H1 (cell line): ENCODE measurements at regions not wholly inside any gene's neighbourhood (a gene's known extent, or its start where the extent isn't known, plus 50 kb on each side); places are given as distances from the start of the nearest gene placed in this dataset.

Source experiments
- CTCF ChIA-PET: fragments of 300-600 bp; sonication (Branson Sonifier 250); formaldehyde crosslinking; loops from one replicate; lab custom pipeline; 2021; ENCODE audit not compliant: partially characterized antibody; lab: Charles Lee
- POLR2A ChIA-PET: fragments of 300-600 bp; sonication (Branson Sonifier 250); formaldehyde crosslinking; loops from one replicate; lab custom pipeline; 2021; ENCODE audit warnings: inconsistent platforms; ENCODE audit not compliant: partially characterized antibody; lab: Charles Lee
- DNase-seq, 2 experiments: peaks; one replicate each; pipeline versions ENCODE4 v3.0.0 to v3.0.0-alpha.2; 2010 to 2022; ENCODE audit warnings: low spot score in 2 of 2, low read depth in 1 of 2, mixed read lengths in 1 of 2
- FAIRE-seq: peaks from 2 replicates; lab custom pipeline; 2011; peaks lifted over from hg19 to GRCh38; lab: Jason Lieb, UNC
- H2AFZ ChIP-seq: 2 replicates; pipeline ENCODE4 v1.8.1; 2012; ENCODE audit warnings: low read length, inconsistent platforms
- H2AK5ac ChIP-seq: 2 replicates; pipeline ENCODE4 v1.6.1; 2013; ENCODE audit warnings: low read depth, low read length
- H2BK120ac ChIP-seq: replicated peaks from 2 replicates; pipeline ENCODE3; 2013; ENCODE audit warnings: low read depth, low read length, inconsistent platforms
- H2BK12ac ChIP-seq: 2 replicates; pipeline ENCODE4 v1.6.1; 2013; ENCODE audit warnings: low read depth, low read length
- H2BK15ac ChIP-seq: 2 replicates; pipeline ENCODE4 v1.6.1; 2013; ENCODE audit warnings: low read length
- H2BK20ac ChIP-seq: 2 replicates; pipeline ENCODE4 v1.6.1; 2013; ENCODE audit warnings: low read length
- H2BK5ac ChIP-seq: 2 replicates; pipeline ENCODE4 v1.6.1; 2013; ENCODE audit warnings: low read depth, low read length
- H3K14ac ChIP-seq: 2 replicates; pipeline ENCODE4 v1.6.1; 2013; ENCODE audit warnings: inconsistent platforms; ENCODE audit not compliant: insufficient read length
- H3K18ac ChIP-seq: 2 replicates; pipeline ENCODE4 v1.6.1; 2013; ENCODE audit warnings: low read length; ENCODE audit errors: extremely low read depth
- H3K23ac ChIP-seq: 2 replicates; pipeline ENCODE4 v1.6.1; 2013; ENCODE audit warnings: inconsistent platforms; ENCODE audit not compliant: insufficient read length
- H3K23me2 ChIP-seq: 2 replicates; pipeline ENCODE4 v1.6.1; 2013; ENCODE audit warnings: low read depth, low read length
- H3K27ac ChIP-seq: 2 replicates; pipeline ENCODE4 v1.6.1; 2011; ENCODE audit warnings: low read depth, low read length, inconsistent platforms
- H3K27me3 ChIP-seq, 4 experiments: replicated peaks in 1 of 4; 1 replicate in 1 of 4; 2 replicates in 3 of 4; pipeline versions ENCODE4 v1.6.1 to v1.8.1; 2011 to 2013; ENCODE audit warnings: low read length in 3 of 4, mild to moderate bottlenecking in 3 of 4, inconsistent platforms in 2 of 4, mixed read lengths in 2 of 4, moderate library complexity in 1 of 4; ENCODE audit not compliant: control insufficient read depth in 3 of 4, insufficient read depth in 3 of 4; ENCODE audit errors: extremely low read depth in 1 of 4
- H3K36me3 ChIP-seq, 4 experiments: 2 replicates each; pipeline versions ENCODE4 v1.6.1 to v1.8.1; 2011 to 2013; ENCODE audit warnings: mild to moderate bottlenecking in 4 of 4, low read length in 3 of 4, moderate library complexity in 2 of 4, control low read depth in 1 of 4, inconsistent platforms in 1 of 4; ENCODE audit not compliant: insufficient read depth in 4 of 4, control insufficient read depth in 2 of 4
- H3K4ac ChIP-seq: replicated peaks from 2 replicates; pipeline ENCODE3; 2013; ENCODE audit warnings: low read length, low read depth, mixed read lengths, inconsistent platforms; ENCODE audit not compliant: insufficient read length
- H3K4me1 ChIP-seq, 4 experiments: replicated peaks in 1 of 4; 1 replicate in 1 of 4; 2 replicates in 3 of 4; pipeline versions ENCODE4 v1.6.1 to v1.8.1; 2011 to 2013; ENCODE audit warnings: low read length in 3 of 4, inconsistent platforms in 2 of 4, mixed read lengths in 1 of 4; ENCODE audit not compliant: insufficient read depth in 4 of 4, control insufficient read depth in 3 of 4
- H3K4me2 ChIP-seq, 2 experiments: 2 replicates each; pipeline versions ENCODE4 v1.6.1 to v1.8.1; 2011 to 2013; ENCODE audit warnings: low read depth in 2 of 2, low read length in 2 of 2, control low read depth in 1 of 2, inconsistent platforms in 1 of 2, mild to moderate bottlenecking in 1 of 2; ENCODE audit not compliant: insufficient read depth in 1 of 2
- H3K4me3 ChIP-seq, 4 experiments: fragments of 200-600, 300-600 bp in 1 of 4; sonication (generic), shearing (Covaris generic), sonication (Bioruptor Twin) in 1 of 4; 2 replicates each; pipeline versions ENCODE4 v1.5.1 to v1.8.1; 2011 to 2016; ENCODE audit warnings: low read length in 4 of 4, low read depth in 3 of 4, control low read depth in 2 of 4, inconsistent platforms in 2 of 4, mild to moderate bottlenecking in 2 of 4, mixed read lengths in 1 of 4, moderate library complexity in 1 of 4; ENCODE audit not compliant: insufficient read depth in 2 of 4; ENCODE audit errors: extremely low read depth in 1 of 4
- H3K56ac ChIP-seq: replicated peaks from 2 replicates; pipeline ENCODE3; 2013; ENCODE audit warnings: low read depth, mild to moderate bottlenecking, mixed read lengths, low read length, inconsistent platforms; ENCODE audit not compliant: insufficient read length
- H3K79me1 ChIP-seq: 2 replicates; pipeline ENCODE4 v1.6.1; 2013; ENCODE audit warnings: low read depth, low read length, control low read depth
- H3K79me2 ChIP-seq, 2 experiments: 2 replicates each; pipeline versions ENCODE4 v1.6.1 to v1.8.1; 2012 to 2013; ENCODE audit warnings: low read length in 2 of 2, mild to moderate bottlenecking in 2 of 2, inconsistent platforms in 1 of 2; ENCODE audit not compliant: insufficient read depth in 2 of 2, control insufficient read depth in 1 of 2
- H3K9ac ChIP-seq, 4 experiments: replicated peaks in 1 of 4; 1 replicate in 1 of 4; 2 replicates in 3 of 4; pipeline versions ENCODE4 v1.6.1 to v1.8.1; 2011 to 2013; ENCODE audit warnings: low read depth in 3 of 4, low read length in 3 of 4, control low read depth in 2 of 4, mild to moderate bottlenecking in 2 of 4, moderate library complexity in 2 of 4, inconsistent platforms in 1 of 4; ENCODE audit errors: extremely low read depth in 1 of 4
- H3K9me3 ChIP-seq, 2 experiments: 2 replicates each; pipeline versions ENCODE4 v1.6.1 to v1.8.1; 2012 to 2013; ENCODE audit warnings: mild to moderate bottlenecking in 2 of 2, moderate library complexity in 2 of 2, control low read depth in 1 of 2, inconsistent platforms in 1 of 2, low read depth in 1 of 2, low read length in 1 of 2, mixed read lengths in 1 of 2; ENCODE audit not compliant: insufficient read depth in 2 of 2
- H4K20me1 ChIP-seq, 2 experiments: replicated peaks in 1 of 2; 2 replicates each; pipeline versions ENCODE3 to v1.8.1; 2011 to 2013; ENCODE audit warnings: inconsistent platforms in 2 of 2, low read length in 2 of 2, mild to moderate bottlenecking in 1 of 2; ENCODE audit not compliant: insufficient read depth in 2 of 2, control insufficient read depth in 1 of 2
- H4K5ac ChIP-seq: 2 replicates; pipeline ENCODE4 v1.6.1; 2013; ENCODE audit warnings: low read length, low read depth, mixed read lengths, inconsistent platforms; ENCODE audit not compliant: insufficient read length
- H4K8ac ChIP-seq: 2 replicates; pipeline ENCODE4 v1.8.0; 2013; ENCODE audit warnings: mild to moderate bottlenecking, moderate library complexity, low read length, inconsistent platforms; ENCODE audit not compliant: insufficient read depth; ENCODE audit errors: extremely low read depth
- H4K91ac ChIP-seq: replicated peaks from 2 replicates; pipeline ENCODE3; 2013; ENCODE audit warnings: low read length, mixed read lengths, inconsistent platforms; ENCODE audit not compliant: insufficient read length
- BACH1 ChIP-seq: IDR thresholded peaks from 2 replicates; pipeline ENCODE4 v1.6.1; 2012; ENCODE audit warnings: low read length, improper control_type of control experiment
- EGR1 ChIP-seq: IDR thresholded peaks from 2 replicates; pipeline ENCODE4 v1.6.1; 2011; ENCODE audit warnings: low read depth, low read length, borderline replicate concordance
- GABPA ChIP-seq: IDR thresholded peaks from 2 replicates; pipeline ENCODE4 v1.6.1; 2011; ENCODE audit warnings: mild to moderate bottlenecking, low read length, moderate library complexity, borderline replicate concordance; ENCODE audit not compliant: insufficient read depth
- POU5F1 ChIP-seq: IDR thresholded peaks from 2 replicates; pipeline ENCODE4 v1.6.1; 2011; ENCODE audit warnings: low read depth, mild to moderate bottlenecking, low read length, moderate library complexity
- SIN3A ChIP-seq, 2 experiments: IDR thresholded peaks in 1 of 2; conservative IDR thresholded peaks in 1 of 2; 2 replicates each; pipeline ENCODE4 v1.6.1; 2011 to 2012; ENCODE audit warnings: low read length in 2 of 2, improper control_type of control experiment in 1 of 2, low read depth in 1 of 2, mild to moderate bottlenecking in 1 of 2
- SP2 ChIP-seq: IDR thresholded peaks from 2 replicates; pipeline ENCODE4 v1.6.1; 2012; ENCODE audit warnings: mild to moderate bottlenecking, low read length, inconsistent platforms
- TCF12 ChIP-seq: IDR thresholded peaks from 2 replicates; pipeline ENCODE4 v1.6.1; 2011; ENCODE audit warnings: low read depth, mild to moderate bottlenecking, low read length
- WGBS, 2 experiments: shearing (Covaris generic) in 1 of 2; methylation state at CpG; one replicate each; pipeline versions ENCODE4 v1.1.6 to v1.1.7; 2013 to 2015; ENCODE audit warnings: low lambda C conversion rate in 2 of 2, mixed read lengths in 2 of 2, inconsistent platforms in 1 of 2, low coverage in 1 of 2, missing lambda C conversion rate in 1 of 2; ENCODE audit not compliant: insufficient replicate concordance in 2 of 2, insufficient coverage in 1 of 2, insufficient read length in 1 of 2; ENCODE audit errors: extremely low coverage in 1 of 2, missing lambda C conversion rate in 1 of 2; 5-methylcytosine and 5-hydroxymethylcytosine counted together
- TF ChIP-seq, protein P1 (sequence below): IDR thresholded peaks from 2 replicates; pipeline ENCODE4 v1.6.1; 2012; ENCODE audit warnings: inconsistent platforms
- TF ChIP-seq, protein P2 (sequence below): IDR thresholded peaks from 2 replicates; pipeline ENCODE4 v1.6.1; 2011; ENCODE audit warnings: low read depth, mild to moderate bottlenecking, low read length; ENCODE audit not compliant: insufficient read depth
- TF ChIP-seq, protein P3 (sequence below): IDR thresholded peaks from 2 replicates; pipeline ENCODE4 v1.6.1; 2011; ENCODE audit warnings: low read length, improper control_type of control experiment

DNA sequence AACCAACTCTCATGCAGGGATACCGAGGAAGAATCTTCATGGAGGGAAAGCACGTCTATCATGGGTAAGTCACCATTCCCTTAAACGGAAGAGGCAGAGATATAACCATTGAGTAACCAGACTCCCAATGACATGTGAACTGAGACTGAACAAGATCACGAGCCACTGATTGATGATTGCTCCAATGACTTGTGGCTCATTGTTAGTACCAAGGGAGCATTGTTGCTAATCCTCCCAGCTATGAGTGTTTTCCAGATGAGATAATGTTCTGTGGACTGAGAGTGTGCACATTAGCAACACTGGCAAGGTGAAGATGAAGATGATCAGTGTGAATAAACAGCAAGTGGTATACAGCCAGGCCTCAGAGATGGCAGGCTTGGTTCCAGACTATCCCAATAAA, 219.2 kb upstream of the MAP3K1 start:
- Histone ChIP-seq H3K18ac (no peak overlapping the region), H4K91ac (no peak overlapping the region), H3K36me3 (no peaks in the 10 kb centered on the region), H3K4me3 (no peak overlapping the region), H3K27ac (no peak overlapping the region), H4K5ac (no peak overlapping the region), H4K20me1 (no peaks in the 10 kb centered on the region), H3K27me3 (no peaks in the 10 kb centered on the region), H4K8ac (no peak overlapping the region), H3K23ac (no peak overlapping the region), H3K9ac (no peak overlapping the region), H3K23me2 (no peaks in the 10 kb centered on the region), H2AK5ac (no peak overlapping the region), H2AFZ (no peak overlapping the region), H2BK5ac (no peak overlapping the region), H3K79me1 (no peaks in the 10 kb centered on the region), H3K79me2 (no peaks in the 10 kb centered on the region), H2BK12ac (no peak overlapping the region), H2BK120ac (no peak overlapping the region), H3K4me1 (no peaks in the 10 kb centered on the region), H3K4ac (no peak overlapping the region), H3K56ac (no peak overlapping the region), H2BK15ac (no peak overlapping the region), H3K4me2 (no peak overlapping the region), H3K9me3 (no peaks in the 10 kb centered on the region), H3K14ac (no peak overlapping the region), H2BK20ac (no peak overlapping the region)
- ChIA-PET POLR2A (interaction anchor here (0.6 kb wide), 1 partner anchor 66 kb away, joined by 3 read pairs; no protein-coding TSS in a partner anchor), CTCF (interaction anchor here (0.6 to 1.8 kb wide), 2 partner anchors 10 to 98 kb away, joined by 3 to 7 read pairs; no protein-coding TSS in a partner anchor)
- 87% methylated on average over 4 of the region's 4 CpGs; no CpG with 5 or more reads in 1 of the 2 experiments for WGBS, 2 experiments
- DNase-seq (no peak), FAIRE-seq (no peak)
- TF ChIP-seq, protein P1, sequence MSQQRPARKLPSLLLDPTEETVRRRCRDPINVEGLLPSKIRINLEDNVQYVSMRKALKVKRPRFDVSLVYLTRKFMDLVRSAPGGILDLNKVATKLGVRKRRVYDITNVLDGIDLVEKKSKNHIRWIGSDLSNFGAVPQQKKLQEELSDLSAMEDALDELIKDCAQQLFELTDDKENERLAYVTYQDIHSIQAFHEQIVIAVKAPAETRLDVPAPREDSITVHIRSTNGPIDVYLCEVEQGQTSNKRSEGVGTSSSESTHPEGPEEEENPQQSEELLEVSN = no peak
- TF ChIP-seq EGR1 (no peak), BACH1 (no peak), TCF12 (no peak), GABPA (no peak), SIN3A (conservative IDR thresholded peaks at IDR 0.05 in 1 of 2, IDR thresholded peaks at IDR 0.05 in 1 of 2; ENCODE audit: low read depth in 1 of 2, low read length in 2 of 2) (no peak), SP2 (no peak), POU5F1 (no peak)
- TF ChIP-seq, protein P2, sequence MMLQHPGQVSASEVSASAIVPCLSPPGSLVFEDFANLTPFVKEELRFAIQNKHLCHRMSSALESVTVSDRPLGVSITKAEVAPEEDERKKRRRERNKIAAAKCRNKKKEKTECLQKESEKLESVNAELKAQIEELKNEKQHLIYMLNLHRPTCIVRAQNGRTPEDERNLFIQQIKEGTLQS = no peak
- TF ChIP-seq, protein P3, sequence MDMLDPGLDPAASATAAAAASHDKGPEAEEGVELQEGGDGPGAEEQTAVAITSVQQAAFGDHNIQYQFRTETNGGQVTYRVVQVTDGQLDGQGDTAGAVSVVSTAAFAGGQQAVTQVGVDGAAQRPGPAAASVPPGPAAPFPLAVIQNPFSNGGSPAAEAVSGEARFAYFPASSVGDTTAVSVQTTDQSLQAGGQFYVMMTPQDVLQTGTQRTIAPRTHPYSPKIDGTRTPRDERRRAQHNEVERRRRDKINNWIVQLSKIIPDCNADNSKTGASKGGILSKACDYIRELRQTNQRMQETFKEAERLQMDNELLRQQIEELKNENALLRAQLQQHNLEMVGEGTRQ = no peak
